ENCODE measurements at regions not wholly inside any gene's neighbourhood (a gene's known extent, or its start where the extent isn't known, plus 50 kb on each side); places are given as distances from the start of the nearest gene placed in this dataset.
A peak's percentile ranks its signal among the peaks of the same experiment; 100 is the strongest.

DNA sequence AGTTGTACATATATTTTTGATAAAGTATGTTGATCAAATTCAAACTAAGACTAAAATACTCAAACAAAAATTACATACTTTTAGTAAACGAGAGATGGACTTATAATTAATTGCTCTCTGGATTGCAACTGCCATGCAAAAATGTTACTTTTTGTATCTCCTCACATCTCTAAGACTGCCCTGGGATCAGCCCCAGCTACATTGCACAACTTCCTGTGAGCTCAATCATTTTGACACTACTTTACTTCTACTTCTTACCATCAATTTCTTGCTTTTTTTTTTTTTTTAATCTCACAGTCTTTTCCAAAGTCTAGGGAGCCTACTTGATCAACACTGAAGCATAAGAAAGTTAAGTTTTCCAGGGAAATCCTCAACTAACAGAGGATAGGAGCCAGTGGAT is 506.0 kb upstream of the CDH10 start:
- FAIRE-seq (no peak), DNase-seq (no peak)

DNA sequence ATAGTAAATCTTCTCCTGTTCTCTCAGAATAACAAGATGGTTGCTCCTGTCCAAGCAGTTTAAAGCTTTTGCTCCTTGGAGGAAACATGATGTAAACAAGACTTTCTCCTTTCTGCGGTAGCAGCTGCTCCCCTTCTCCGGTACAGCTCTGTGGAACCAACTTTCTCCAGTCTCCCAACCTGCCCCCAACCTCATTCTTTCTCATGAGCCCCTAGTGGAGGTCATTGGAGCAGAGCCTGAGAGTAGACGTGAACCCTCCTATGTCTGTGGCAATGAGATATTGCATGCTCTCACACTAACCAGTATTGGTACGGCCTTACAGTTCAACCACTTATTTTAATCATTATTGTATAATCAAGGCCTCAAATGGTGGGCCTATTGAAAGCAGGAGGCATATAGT is 483.8 kb upstream of the CDH10 start:
- TF ChIP-seq, protein P1, sequence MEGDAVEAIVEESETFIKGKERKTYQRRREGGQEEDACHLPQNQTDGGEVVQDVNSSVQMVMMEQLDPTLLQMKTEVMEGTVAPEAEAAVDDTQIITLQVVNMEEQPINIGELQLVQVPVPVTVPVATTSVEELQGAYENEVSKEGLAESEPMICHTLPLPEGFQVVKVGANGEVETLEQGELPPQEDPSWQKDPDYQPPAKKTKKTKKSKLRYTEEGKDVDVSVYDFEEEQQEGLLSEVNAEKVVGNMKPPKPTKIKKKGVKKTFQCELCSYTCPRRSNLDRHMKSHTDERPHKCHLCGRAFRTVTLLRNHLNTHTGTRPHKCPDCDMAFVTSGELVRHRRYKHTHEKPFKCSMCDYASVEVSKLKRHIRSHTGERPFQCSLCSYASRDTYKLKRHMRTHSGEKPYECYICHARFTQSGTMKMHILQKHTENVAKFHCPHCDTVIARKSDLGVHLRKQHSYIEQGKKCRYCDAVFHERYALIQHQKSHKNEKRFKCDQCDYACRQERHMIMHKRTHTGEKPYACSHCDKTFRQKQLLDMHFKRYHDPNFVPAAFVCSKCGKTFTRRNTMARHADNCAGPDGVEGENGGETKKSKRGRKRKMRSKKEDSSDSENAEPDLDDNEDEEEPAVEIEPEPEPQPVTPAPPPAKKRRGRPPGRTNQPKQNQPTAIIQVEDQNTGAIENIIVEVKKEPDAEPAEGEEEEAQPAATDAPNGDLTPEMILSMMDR (IDR thresholded peaks at IDR 0.05; ENCODE audit: borderline replicate concordance, extremely low read depth, insufficient read depth): no peak
- Histone ChIP-seq H3K9ac (ENCODE audit: low read length in 3 of 3) (no peak overlapping the region), H3K27ac (ENCODE audit: low read depth in 2 of 2, low read length in 2 of 2) (no peak overlapping the region), H3K9me3 (ENCODE audit: control insufficient read depth in 2 of 3, insufficient read depth in 1 of 3, low read length in 3 of 3) (no peaks in the 10 kb centered on the region), H3K4me1 (ENCODE audit: control insufficient read depth in 2 of 3, insufficient read depth in 2 of 3, low read depth in 1 of 3, low read length in 3 of 3) (no peaks in the 10 kb centered on the region), H3K36me3 (ENCODE audit: control insufficient read depth in 2 of 3, insufficient read depth in 3 of 3, low read length in 3 of 3) (no peaks in the 10 kb centered on the region), H3K27me3 (ENCODE audit: control insufficient read depth, insufficient read depth, low read length) (no peaks in the 10 kb centered on the region), H3K4me3 (ENCODE audit: low read length in 3 of 3) (no peak overlapping the region)
- no peak for FAIRE-seq
- intact Hi-C loops (cut with DNase I): no loop called here
- DNase-seq: no peak

More for the DNA sequence above, 506.0 kb upstream of the CDH10 start:
- intact Hi-C loops (cut with DNase I): no loop called here
- TF ChIP-seq, protein P1 (IDR thresholded peaks at IDR 0.05; ENCODE audit: borderline replicate concordance, extremely low read depth, insufficient read depth): no peak
- peaks cover 0 to 3% (median 0%) of the 10 kb centered on the region in 3 donors for H3K9me3 ChIP-seq (ENCODE audit: control insufficient read depth in 2 of 3, insufficient read depth in 1 of 3, low read length in 3 of 3)
- no peaks in the 10 kb centered on the region for H3K4me1 ChIP-seq (ENCODE audit: control insufficient read depth in 2 of 3, insufficient read depth in 2 of 3, low read depth in 1 of 3, low read length in 3 of 3)
- H3K27me3 ChIP-seq (ENCODE audit: control insufficient read depth, insufficient read depth, low read length): no peaks in the 10 kb centered on the region
- no peak overlapping the region for H3K4me3 ChIP-seq (ENCODE audit: low read length in 3 of 3)
- no peak overlapping the region for H3K27ac ChIP-seq (ENCODE audit: low read depth in 2 of 2, low read length in 2 of 2)
- no peak overlapping the region for H3K9ac ChIP-seq (ENCODE audit: low read length in 3 of 3)
- H3K36me3 ChIP-seq (ENCODE audit: control insufficient read depth in 2 of 3, insufficient read depth in 3 of 3, low read length in 3 of 3): no peaks in the 10 kb centered on the region

DNA sequence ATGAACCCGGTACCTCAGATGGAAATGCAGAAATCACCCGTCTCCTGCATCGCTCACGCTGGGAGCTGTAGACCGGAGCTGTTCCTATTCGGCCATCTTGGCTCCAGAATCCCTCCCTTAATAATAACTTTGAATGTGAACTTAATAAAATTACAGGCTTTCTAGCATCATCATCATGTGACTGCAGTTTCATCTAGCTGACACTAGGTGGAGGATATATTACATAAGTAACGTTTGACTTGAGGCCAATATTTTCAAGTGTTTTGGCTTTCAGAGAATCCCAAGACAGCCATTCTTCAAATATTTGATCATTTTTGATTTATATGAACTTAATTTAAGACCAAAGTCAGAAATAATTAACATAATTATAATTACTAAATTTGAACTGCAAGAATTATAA is 474.9 kb upstream of the CDH10 start:
- no peaks in the 10 kb centered on the region for H3K9me3 ChIP-seq (ENCODE audit: control insufficient read depth in 2 of 3, insufficient read depth in 1 of 3, low read length in 3 of 3)
- H3K27me3 ChIP-seq (ENCODE audit: control insufficient read depth, insufficient read depth, low read length): no peaks in the 10 kb centered on the region
- no peaks in the 10 kb centered on the region for H3K36me3 ChIP-seq (ENCODE audit: control insufficient read depth in 2 of 3, insufficient read depth in 3 of 3, low read length in 3 of 3)
- H3K9ac ChIP-seq (ENCODE audit: low read length in 3 of 3): no peak overlapping the region
- intact Hi-C loops (cut with DNase I): no loop called here
- H3K4me3 ChIP-seq (ENCODE audit: low read length in 3 of 3): no peak overlapping the region
- no peak overlapping the region for H3K27ac ChIP-seq (ENCODE audit: low read depth in 2 of 2, low read length in 2 of 2)
- FAIRE-seq: no peak
- TF ChIP-seq, protein P1 (IDR thresholded peaks at IDR 0.05; ENCODE audit: borderline replicate concordance, extremely low read depth, insufficient read depth): peak; percentile 18
- H3K4me1 ChIP-seq (ENCODE audit: control insufficient read depth in 2 of 3, insufficient read depth in 2 of 3, low read depth in 1 of 3, low read length in 3 of 3): no peaks in the 10 kb centered on the region
- DNase-seq: peak in 1 of 5 donors; percentile 7

DNA sequence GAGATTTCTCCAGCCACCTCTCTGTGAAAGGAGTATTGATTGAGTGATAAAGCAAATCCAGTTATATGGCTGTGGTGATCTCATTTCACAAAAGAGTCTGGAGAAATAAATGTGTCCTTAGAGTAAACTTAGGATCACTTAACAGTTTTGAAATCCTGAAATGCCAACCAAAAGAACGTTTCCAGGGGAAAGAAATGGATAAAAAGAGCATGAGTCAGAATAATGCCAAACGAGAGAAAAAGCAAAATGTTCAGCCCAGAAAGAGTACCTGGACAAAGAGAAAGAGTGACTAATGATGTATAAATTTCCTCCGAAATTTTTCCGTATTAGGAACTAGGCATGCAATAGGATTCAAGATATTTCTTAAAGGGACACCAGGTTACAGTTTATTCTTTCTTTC is 463.1 kb upstream of the CDH10 start:
- DNase-seq (no peak), FAIRE-seq (no peak)
- no peak overlapping the region for H3K27ac ChIP-seq (ENCODE audit: low read depth in 2 of 2, low read length in 2 of 2)
- intact Hi-C loops (cut with DNase I): no loop called here
- no peak overlapping the region for H3K4me3 ChIP-seq (ENCODE audit: low read length in 3 of 3)
- no peaks in the 10 kb centered on the region for H3K36me3 ChIP-seq (ENCODE audit: control insufficient read depth in 2 of 3, insufficient read depth in 3 of 3, low read length in 3 of 3)
- H3K9me3 ChIP-seq (ENCODE audit: control insufficient read depth in 2 of 3, insufficient read depth in 1 of 3, low read length in 3 of 3): no peaks in the 10 kb centered on the region
- H3K27me3 ChIP-seq (ENCODE audit: control insufficient read depth, insufficient read depth, low read length): no peaks in the 10 kb centered on the region
- no peaks in the 10 kb centered on the region for H3K4me1 ChIP-seq (ENCODE audit: control insufficient read depth in 2 of 3, insufficient read depth in 2 of 3, low read depth in 1 of 3, low read length in 3 of 3)
- TF ChIP-seq, protein P1 (IDR thresholded peaks at IDR 0.05; ENCODE audit: borderline replicate concordance, extremely low read depth, insufficient read depth): no peak
- no peak overlapping the region for H3K9ac ChIP-seq (ENCODE audit: low read length in 3 of 3)
